RWPE1 (cell line): ENCODE measurements at regions not wholly inside any gene's neighbourhood (a gene's known extent, or its start where the extent isn't known, plus 50 kb on each side); places are given as distances from the start of the nearest gene placed in this dataset.

Experiments used
- CTCF ChIA-PET: fragments of 350-600 bp; sonication (Branson Sonifier 250); formaldehyde crosslinking; extraction: SDS; loops from one replicate; lab custom pipeline; 2021; lab: Yijun Ruan, JAX
- POLR2A ChIA-PET: fragments of 400-600 bp; formaldehyde crosslinking; extraction: SDS; loops from one replicate; lab custom pipeline; 2020; ENCODE audit warnings: antibody characterized with exemption; ENCODE audit not compliant: low non-redundant PET; lab: Yijun Ruan, JAX
- DNase-seq: peaks from one replicate; pipeline ENCODE4 v3.0.0; 2012; ENCODE audit warnings: low spot score
- H3K27ac ChIP-seq: fragments of 450-650 bp; 2 replicates; pipeline ENCODE4 v1.5.1; 2017
- TF ChIP-seq, protein P1 (sequence below): fragments of 450-650 bp; conservative IDR thresholded peaks from 2 replicates; pipeline ENCODE4 v1.5.1; 2017; ENCODE audit warnings: low read depth, mild to moderate bottlenecking

DNA sequence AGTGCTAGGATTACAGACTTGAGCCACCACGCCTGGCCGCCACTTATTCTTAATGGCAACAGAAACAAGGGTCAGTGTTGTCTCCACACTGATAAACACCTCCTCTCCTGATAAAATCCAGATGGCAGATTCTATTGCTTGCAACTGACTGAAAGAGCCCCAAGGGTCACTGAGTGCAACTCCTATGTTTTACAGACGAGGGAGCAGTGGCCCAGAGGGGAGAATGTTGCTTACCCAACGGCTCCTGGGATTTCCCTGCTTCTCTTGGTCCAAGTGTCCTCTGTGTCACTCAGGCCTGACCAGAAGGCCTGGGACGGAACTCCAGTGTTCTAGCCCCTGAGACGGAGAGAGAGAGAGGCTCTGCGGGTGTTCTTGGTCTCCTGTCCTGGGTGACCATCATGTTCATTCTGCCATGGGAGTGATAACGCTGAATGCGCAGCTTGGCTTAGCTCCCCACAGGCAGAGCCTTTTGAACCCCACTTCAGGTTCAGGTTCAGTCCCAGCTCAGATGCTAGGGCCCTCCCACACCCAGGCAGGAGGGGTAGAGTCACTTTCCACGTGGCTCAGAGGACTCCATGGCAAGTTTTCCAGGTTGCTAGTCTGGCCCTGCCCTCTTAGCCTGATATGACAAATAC lies 77.3 kb upstream of the NLRP1 start:
- TF ChIP-seq, protein P1, sequence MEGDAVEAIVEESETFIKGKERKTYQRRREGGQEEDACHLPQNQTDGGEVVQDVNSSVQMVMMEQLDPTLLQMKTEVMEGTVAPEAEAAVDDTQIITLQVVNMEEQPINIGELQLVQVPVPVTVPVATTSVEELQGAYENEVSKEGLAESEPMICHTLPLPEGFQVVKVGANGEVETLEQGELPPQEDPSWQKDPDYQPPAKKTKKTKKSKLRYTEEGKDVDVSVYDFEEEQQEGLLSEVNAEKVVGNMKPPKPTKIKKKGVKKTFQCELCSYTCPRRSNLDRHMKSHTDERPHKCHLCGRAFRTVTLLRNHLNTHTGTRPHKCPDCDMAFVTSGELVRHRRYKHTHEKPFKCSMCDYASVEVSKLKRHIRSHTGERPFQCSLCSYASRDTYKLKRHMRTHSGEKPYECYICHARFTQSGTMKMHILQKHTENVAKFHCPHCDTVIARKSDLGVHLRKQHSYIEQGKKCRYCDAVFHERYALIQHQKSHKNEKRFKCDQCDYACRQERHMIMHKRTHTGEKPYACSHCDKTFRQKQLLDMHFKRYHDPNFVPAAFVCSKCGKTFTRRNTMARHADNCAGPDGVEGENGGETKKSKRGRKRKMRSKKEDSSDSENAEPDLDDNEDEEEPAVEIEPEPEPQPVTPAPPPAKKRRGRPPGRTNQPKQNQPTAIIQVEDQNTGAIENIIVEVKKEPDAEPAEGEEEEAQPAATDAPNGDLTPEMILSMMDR: no peak
- H3K27ac ChIP-seq: no peak overlapping the region
- CTCF ChIA-PET: no interaction called here
- POLR2A ChIA-PET: no interaction called here
- no peak for DNase-seq

GRCh38 chr17:5662409-5663085 lies 78.2 kb upstream of the NLRP1 start:
- DNase-seq: no peak
- CTCF ChIA-PET: no interaction called here
- POLR2A ChIA-PET: interaction anchor here (0.6 kb wide), 1 partner anchor 678 kb away, joined by 5 read pairs; no protein-coding TSS in a partner anchor
- TF ChIP-seq, protein P1: no peak
- no peak overlapping the region for H3K27ac ChIP-seq

DNA sequence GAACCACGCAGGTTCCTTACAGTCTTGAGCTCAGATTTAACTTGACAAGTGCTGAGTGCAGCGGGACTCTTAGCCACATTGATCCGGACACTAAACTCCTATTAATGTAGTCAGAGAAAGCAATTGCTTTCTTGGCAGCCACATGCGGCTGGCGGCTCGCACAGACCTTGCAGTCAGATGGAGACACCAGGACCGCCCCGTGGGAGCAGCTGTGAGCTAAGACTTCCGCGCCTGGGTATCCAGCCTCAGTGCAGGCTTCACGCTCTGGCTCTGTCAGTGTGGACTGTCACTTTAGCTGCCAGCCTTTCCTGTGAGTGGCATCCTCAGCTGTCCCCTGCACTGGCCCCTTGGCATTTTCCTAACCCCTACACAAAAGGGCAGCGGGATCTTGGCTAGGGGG lies 80.9 kb upstream of the NLRP1 start:
- ChIA-PET POLR2A (no interaction called here), CTCF (interaction anchor here (0.7 kb wide), 1 partner anchor 82 kb away, joined by 4 read pairs; no protein-coding TSS in a partner anchor)
- TF ChIP-seq, protein P1: no peak
- no peak for DNase-seq
- H3K27ac ChIP-seq: no peak overlapping the region

GRCh38 chr17:5667871-5668270 lies 83.6 kb upstream of the NLRP1 start:
- CTCF ChIA-PET: interaction anchor here (1.3 kb wide), 1 partner anchor 9 kb away, joined by 5 read pairs; no protein-coding TSS in a partner anchor
- TF ChIP-seq, protein P1: no peak
- DNase-seq: no peak
- POLR2A ChIA-PET: no interaction called here
- H3K27ac ChIP-seq: no peak overlapping the region

- no peak overlapping the region for H3K27ac ChIP-seq
- DNase-seq: no peak
- TF ChIP-seq, protein P1: no peak
- ChIA-PET POLR2A (no interaction called here), CTCF (interaction anchor here (0.5 kb wide), 1 partner anchor 20 kb away, joined by 3 read pairs; no protein-coding TSS in a partner anchor)
These were observed 84.3 kb upstream of the NLRP1 start for GRCh38 chr17:5668557-5669138.

DNA sequence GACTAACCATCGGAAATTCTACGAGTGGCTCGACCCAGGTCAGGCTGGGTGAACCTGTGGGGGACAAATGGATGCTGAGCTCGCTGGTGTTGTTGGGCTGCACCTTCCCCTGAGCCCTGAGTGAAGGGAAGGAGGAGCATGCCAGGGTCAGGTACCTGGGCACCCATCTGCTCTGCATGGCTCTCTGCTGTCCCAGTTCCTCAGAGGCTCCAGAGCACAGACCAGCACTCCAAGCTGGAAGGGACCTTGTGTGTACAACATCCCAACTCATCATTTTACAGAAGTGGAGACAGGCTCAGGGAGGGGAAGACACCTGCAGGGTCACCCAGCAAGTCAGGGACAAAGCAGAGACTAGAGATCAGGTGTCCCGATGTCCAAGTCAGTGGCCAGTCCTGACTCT lies 84.9 kb upstream of the NLRP1 start:
- no peak overlapping the region for H3K27ac ChIP-seq
- TF ChIP-seq, protein P1: no peak
- DNase-seq: no peak
- ChIA-PET POLR2A (no interaction called here), CTCF (no interaction called here)
